H9 (cell line): ENCODE measurements at regions not wholly inside any gene's neighbourhood (a gene's known extent, or its start where the extent isn't known, plus 50 kb on each side); places are given as distances from the start of the nearest gene placed in this dataset.

Experiments
- DNase-seq: peaks from one replicate; pipeline ENCODE4 v3.0.0-alpha.2; 2017
- H2AFZ ChIP-seq: one replicate; pipeline ENCODE4 v1.6.1; 2013; ENCODE audit warnings: mild to moderate bottlenecking, low read length, control low read depth, moderate library complexity
- H2AK5ac ChIP-seq: 2 replicates; pipeline ENCODE4 v1.6.1; 2013; ENCODE audit warnings: low read length, control low read depth, mixed read lengths; ENCODE audit not compliant: insufficient read length
- H2BK120ac ChIP-seq: one replicate; pipeline ENCODE4 v1.6.1; 2013; ENCODE audit warnings: low read depth, mild to moderate bottlenecking, low read length, control low read depth, inconsistent platforms; ENCODE audit not compliant: poor library complexity, severe bottlenecking
- H2BK12ac ChIP-seq: 2 replicates; pipeline ENCODE4 v1.6.1; 2013; ENCODE audit warnings: low read length, control low read depth, mixed read lengths, low read depth; ENCODE audit not compliant: insufficient read length
- H2BK15ac ChIP-seq: 2 replicates; pipeline ENCODE4 v1.6.1; 2013; ENCODE audit warnings: low read depth, low read length, control low read depth
- H2BK20ac ChIP-seq: one replicate; pipeline ENCODE4 v1.6.1; 2013; ENCODE audit warnings: low read depth, mild to moderate bottlenecking, low read length, control low read depth, inconsistent platforms; ENCODE audit not compliant: poor library complexity, severe bottlenecking
- H2BK5ac ChIP-seq: 2 replicates; pipeline ENCODE4 v1.6.1; 2013; ENCODE audit warnings: low read length, control low read depth, mixed read lengths; ENCODE audit not compliant: insufficient read length
- H3K14ac ChIP-seq: 2 replicates; pipeline ENCODE4 v1.6.1; 2013; ENCODE audit warnings: low read length, control low read depth; ENCODE audit not compliant: insufficient read depth
- H3K18ac ChIP-seq: 2 replicates; pipeline ENCODE4 v1.6.1; 2013; ENCODE audit warnings: low read depth, mild to moderate bottlenecking, mixed read lengths, low read length, control low read depth; ENCODE audit not compliant: insufficient read length
- H3K23ac ChIP-seq: 2 replicates; pipeline ENCODE4 v1.6.1; 2013; ENCODE audit warnings: low read length, control low read depth, mixed read lengths, low read depth; ENCODE audit not compliant: insufficient read length
- H3K23me2 ChIP-seq: 2 replicates; pipeline ENCODE4 v1.6.1; 2013; ENCODE audit warnings: low read depth, mild to moderate bottlenecking, mixed read lengths, low read length, control low read depth; ENCODE audit not compliant: insufficient read length, poor library complexity, severe bottlenecking
- H3K27ac ChIP-seq: 2 replicates; pipeline ENCODE4 v1.5.1; 2013; ENCODE audit warnings: low read length, control low read depth, mixed read lengths, low read depth; ENCODE audit not compliant: insufficient read length
- H3K27me3 ChIP-seq: 2 replicates; pipeline ENCODE4 v1.6.1; 2013; ENCODE audit warnings: low read length, control low read depth, inconsistent platforms; ENCODE audit not compliant: insufficient read depth
- H3K4ac ChIP-seq: 2 replicates; pipeline ENCODE4 v1.6.1; 2013; ENCODE audit warnings: low read depth, mild to moderate bottlenecking, control low read depth, inconsistent platforms, low read length, moderate library complexity
- H3K4me1 ChIP-seq: 2 replicates; pipeline ENCODE4 v1.6.1; 2013; ENCODE audit warnings: low read length, control low read depth, inconsistent platforms; ENCODE audit not compliant: insufficient read depth
- H3K4me2 ChIP-seq: 2 replicates; pipeline ENCODE4 v1.6.1; 2013; ENCODE audit warnings: low read length, control low read depth, mixed read lengths; ENCODE audit not compliant: insufficient read length, insufficient read depth
- H3K56ac ChIP-seq: 2 replicates; pipeline ENCODE4 v1.6.1; 2013; ENCODE audit warnings: low read depth, mild to moderate bottlenecking, mixed read lengths, low read length, control low read depth; ENCODE audit not compliant: insufficient read length
- H3K79me1 ChIP-seq: 2 replicates; pipeline ENCODE4 v1.6.1; 2013; ENCODE audit warnings: low read depth, mild to moderate bottlenecking, moderate library complexity, low read length, control low read depth, inconsistent platforms; ENCODE audit not compliant: insufficient read depth, poor library complexity, severe bottlenecking
- H3K79me2 ChIP-seq: 2 replicates; pipeline ENCODE4 v1.6.1; 2013; ENCODE audit warnings: low read length, control low read depth, inconsistent platforms; ENCODE audit not compliant: insufficient read depth
- H3K9ac ChIP-seq: 2 replicates; pipeline ENCODE4 v1.6.1; 2013; ENCODE audit warnings: low read length, control low read depth, mixed read lengths; ENCODE audit not compliant: insufficient read length; ENCODE audit errors: extremely low read depth
- H3K9me3 ChIP-seq: one replicate; pipeline ENCODE4 v1.6.1; 2013; ENCODE audit warnings: low read depth, low read length, inconsistent platforms; ENCODE audit not compliant: control insufficient read depth
- H3T11ph ChIP-seq: one replicate; pipeline ENCODE4 v1.6.1; 2013; ENCODE audit warnings: mild to moderate bottlenecking, low read length, control low read depth, inconsistent platforms
- H4K20me1 ChIP-seq: one replicate; pipeline ENCODE4 v1.6.1; 2013; ENCODE audit not compliant: control insufficient read depth, insufficient read length, insufficient read depth
- H4K5ac ChIP-seq: 2 replicates; pipeline ENCODE4 v1.6.1; 2013; ENCODE audit warnings: low read depth, mild to moderate bottlenecking, mixed read lengths, low read length, control low read depth; ENCODE audit not compliant: insufficient read length
- H4K8ac ChIP-seq: replicated peaks from 2 replicates; pipeline ENCODE4 v1.6.1; 2013; ENCODE audit warnings: low read length, control low read depth, mixed read lengths, low read depth; ENCODE audit not compliant: insufficient read length
- H4K91ac ChIP-seq: 2 replicates; pipeline ENCODE4 v1.6.1; 2013; ENCODE audit warnings: low read depth, mild to moderate bottlenecking, moderate library complexity, mixed read lengths, low read length, control low read depth; ENCODE audit not compliant: insufficient read length
- H3K27ac Mint-ChIP-seq, 3 experiments: 2 replicates in 2 of 3; 3 replicates in 1 of 3; pipeline ENCODE4 v1.8.0; 2020 to 2021; ENCODE audit warnings: mixed read lengths in 3 of 3, mild to moderate bottlenecking in 1 of 3, moderate library complexity in 1 of 3
- H3K27me3 Mint-ChIP-seq: 2 replicates; pipeline ENCODE4 v1.8.0; 2021; ENCODE audit warnings: low read depth, mild to moderate bottlenecking, moderate library complexity, mixed read lengths
- H3K36me3 Mint-ChIP-seq, 3 experiments: 2 replicates in 2 of 3; 3 replicates in 1 of 3; pipeline ENCODE4 v1.8.0; 2020 to 2021; ENCODE audit warnings: low read depth in 3 of 3, mixed read lengths in 3 of 3; ENCODE audit not compliant: insufficient read depth in 1 of 3
- H3K4me1 Mint-ChIP-seq, 2 experiments: 2 replicates each; pipeline ENCODE4 v1.8.0; 2020; ENCODE audit warnings: mixed read lengths in 2 of 2
- H3K4me3 Mint-ChIP-seq, 2 experiments: 2 replicates in 1 of 2; 3 replicates in 1 of 2; pipeline ENCODE4 v1.8.0; 2020 to 2021; ENCODE audit warnings: mild to moderate bottlenecking in 2 of 2, mixed read lengths in 2 of 2, moderate library complexity in 1 of 2
- H3K9me3 Mint-ChIP-seq, 2 experiments: 2 replicates in 1 of 2; 3 replicates in 1 of 2; pipeline ENCODE4 v1.8.0; 2020; ENCODE audit warnings: mild to moderate bottlenecking in 2 of 2, mixed read lengths in 2 of 2, moderate library complexity in 1 of 2
- WGBS: extraction: QIAGEN DNeasy Blood & Tissue Kit; methylation state at CpG from one replicate; pipeline ENCODE4 v1.1.7; 2013; ENCODE audit warnings: missing lambda C conversion rate, low lambda C conversion rate, mixed read lengths; ENCODE audit not compliant: insufficient read length; ENCODE audit errors: extremely low coverage; 5-methylcytosine and 5-hydroxymethylcytosine counted together
- TF ChIP-seq, protein P1 (sequence below): fragments of 200-600 bp; sonication (generic); conservative IDR thresholded peaks from 3 replicates; pipeline ENCODE4 v1.8.0; 2021; ENCODE audit warnings: antibody characterized with exemption, mild to moderate bottlenecking

GRCh38 chr18:78701771-78702396, 277.7 kb upstream of the SALL3 start:
- Histone ChIP-seq H3K56ac (no peak overlapping the region), H3K4me2 (no peak overlapping the region), H3K18ac (no peak overlapping the region), H3K27ac (no peak overlapping the region), H4K91ac (no peak overlapping the region), H2BK20ac (no peak overlapping the region), H3K4ac (no peak overlapping the region), H3K23ac (no peak overlapping the region), H3K23me2 (no peaks in the 10 kb centered on the region), H3K27me3 (no peaks in the 10 kb centered on the region), H3K79me2 (no peaks in the 10 kb centered on the region), H2AFZ (no peak overlapping the region), H3T11ph (no peak overlapping the region), H2BK12ac (no peak overlapping the region), H2AK5ac (no peak overlapping the region), H3K4me1 (no peaks in the 10 kb centered on the region; the same call in 1 of the 2 replicates), H3K14ac (no peak overlapping the region), H4K8ac (no peak overlapping the region), H2BK5ac (no peak overlapping the region), H3K79me1 (no peaks in the 10 kb centered on the region), H3K9ac (no peak overlapping the region), H4K20me1 (no peaks in the 10 kb centered on the region), H4K5ac (no peak overlapping the region), H2BK120ac (no peak overlapping the region), H3K9me3 (no peaks in the 10 kb centered on the region), H2BK15ac (no peak overlapping the region)
- H3K27me3 Mint-ChIP-seq: peaks cover 5% of the 10 kb centered on the region
- H3K4me3 Mint-ChIP-seq: peak overlapping the region in 1 of 2 experiments; percentile 13; a peak in 1 of 5 replicates
- peaks cover 20 to 50% of the 10 kb centered on the region in 2 experiments for H3K4me1 Mint-ChIP-seq
- no peaks in the 10 kb centered on the region; a peak in 1 of 5 replicates for H3K9me3 Mint-ChIP-seq
- TF ChIP-seq, protein P1, sequence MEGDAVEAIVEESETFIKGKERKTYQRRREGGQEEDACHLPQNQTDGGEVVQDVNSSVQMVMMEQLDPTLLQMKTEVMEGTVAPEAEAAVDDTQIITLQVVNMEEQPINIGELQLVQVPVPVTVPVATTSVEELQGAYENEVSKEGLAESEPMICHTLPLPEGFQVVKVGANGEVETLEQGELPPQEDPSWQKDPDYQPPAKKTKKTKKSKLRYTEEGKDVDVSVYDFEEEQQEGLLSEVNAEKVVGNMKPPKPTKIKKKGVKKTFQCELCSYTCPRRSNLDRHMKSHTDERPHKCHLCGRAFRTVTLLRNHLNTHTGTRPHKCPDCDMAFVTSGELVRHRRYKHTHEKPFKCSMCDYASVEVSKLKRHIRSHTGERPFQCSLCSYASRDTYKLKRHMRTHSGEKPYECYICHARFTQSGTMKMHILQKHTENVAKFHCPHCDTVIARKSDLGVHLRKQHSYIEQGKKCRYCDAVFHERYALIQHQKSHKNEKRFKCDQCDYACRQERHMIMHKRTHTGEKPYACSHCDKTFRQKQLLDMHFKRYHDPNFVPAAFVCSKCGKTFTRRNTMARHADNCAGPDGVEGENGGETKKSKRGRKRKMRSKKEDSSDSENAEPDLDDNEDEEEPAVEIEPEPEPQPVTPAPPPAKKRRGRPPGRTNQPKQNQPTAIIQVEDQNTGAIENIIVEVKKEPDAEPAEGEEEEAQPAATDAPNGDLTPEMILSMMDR: no peak
- no peak for DNase-seq
- peaks cover 0 to 2% (median 0%) of the 10 kb centered on the region in 3 experiments; a peak in 3 of 7 replicates for H3K36me3 Mint-ChIP-seq
- H3K27ac Mint-ChIP-seq: no peak overlapping the region; a peak in 1 of 7 replicates
- WGBS: no CpG with 5 or more reads among the region's 13 CpGs
